SH-SY5Y (cell line): ENCODE measurements at regions not wholly inside any gene's neighbourhood (a gene's known extent, or its start where the extent isn't known, plus 50 kb on each side); places are given as distances from the start of the nearest gene placed in this dataset.

Experiments used
- GATA2 ChIP-seq: IDR thresholded peaks from 2 replicates; pipeline ENCODE4 v1.6.1; 2011; ENCODE audit warnings: mild to moderate bottlenecking, low read depth, low read length
- GATA3 ChIP-seq: IDR thresholded peaks from 2 replicates; pipeline ENCODE4 v1.6.1; 2011; ENCODE audit warnings: low read depth, mild to moderate bottlenecking, low read length, moderate library complexity

DNA sequence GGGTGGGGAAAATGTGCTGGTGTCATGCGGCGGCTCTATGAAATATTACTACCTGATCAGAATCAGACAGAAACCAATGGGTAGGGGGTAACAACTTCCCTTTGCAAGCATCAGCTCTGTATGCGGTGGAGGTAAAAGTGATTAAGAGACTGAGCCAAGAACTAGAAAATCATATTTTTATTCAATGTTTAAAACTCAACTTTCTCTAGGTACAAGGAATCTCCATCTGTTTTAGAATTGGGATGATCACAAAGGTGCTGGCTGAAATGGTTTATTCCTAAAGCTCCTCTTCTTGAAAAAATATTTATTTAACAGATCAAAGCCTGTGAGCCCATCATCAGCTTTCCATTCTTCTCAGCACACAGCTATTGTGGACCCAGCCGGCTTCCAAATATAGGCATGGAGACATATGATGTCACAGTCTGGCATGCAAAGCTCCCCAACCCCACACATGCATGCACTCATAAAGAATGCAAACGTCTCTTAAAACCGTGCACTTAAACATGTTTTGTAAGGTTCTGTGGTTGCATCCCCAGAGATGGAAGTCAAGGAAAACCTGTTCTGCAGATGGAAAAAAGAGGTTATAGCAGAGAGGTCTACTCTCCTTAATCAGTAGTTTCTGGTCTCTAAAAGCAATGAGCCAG lies 126.0 kb downstream of the SKIDA1 start:
- TF ChIP-seq GATA3: no peak
- no peak for TF ChIP-seq GATA2
